Transverse colon (tissue), 4 donors: ENCODE measurements at regions not wholly inside any gene's neighbourhood (a gene's known extent, or its start where the extent isn't known, plus 50 kb on each side); places are given as distances from the start of the nearest gene placed in this dataset.

Experiments
- DNase-seq: peaks from one replicate; pipeline ENCODE4 v3.0.0-alpha.2; 2019
- H3K27ac ChIP-seq, 4 donors: fragments of 200-600 bp; sonication (generic); 2 replicates each; pipeline ENCODE4 v1.5.1; 2016 to 2018; ENCODE audit warnings: inconsistent platforms in 4 of 4
- H3K27me3 ChIP-seq: fragments of 200-600 bp; sonication (generic); 2 replicates; pipeline ENCODE4 v1.5.1; 2017; ENCODE audit warnings: inconsistent platforms
- H3K36me3 ChIP-seq, 4 donors: fragments of 200-600 bp; sonication (generic); 2 replicates each; pipeline ENCODE4 v1.5.1; 2017 to 2019; ENCODE audit warnings: inconsistent platforms in 4 of 4
- H3K4me1 ChIP-seq, 4 donors: fragments of 200-600 bp; sonication (generic); 2 replicates each; pipeline ENCODE4 v1.5.1; 2017 to 2020; ENCODE audit warnings: inconsistent platforms in 4 of 4
- H3K4me3 ChIP-seq, 4 donors: fragments of 200-600 bp; sonication (generic); 1 replicate in 1 of 4; 2 replicates in 3 of 4; pipeline versions ENCODE4 v1.5.1 to v1.6.1; 2017 to 2019; ENCODE audit warnings: inconsistent platforms in 4 of 4
- H3K9me3 ChIP-seq, 2 donors: fragments of 200-600 bp; sonication (generic); 2 replicates each; pipeline ENCODE4 v1.5.1; 2017 to 2019; ENCODE audit warnings: inconsistent platforms in 2 of 2
- EP300 ChIP-seq: sonication (generic); formaldehyde crosslinking; IDR thresholded peaks from one replicate; pipeline ENCODE4 v1.6.1; 2017; ENCODE audit warnings: antibody characterized with exemption, low read depth
- POLR2A ChIP-seq: fragments of 450-650 bp; IDR thresholded peaks from one replicate; pipeline ENCODE4 v1.6.1; 2016; ENCODE audit warnings: antibody characterized with exemption, mild to moderate bottlenecking, moderate library complexity
- POLR2AphosphoS5 ChIP-seq, 3 donors: sonication (generic); formaldehyde crosslinking; IDR thresholded peaks; one replicate each; pipeline ENCODE4 v1.6.1; 2016; ENCODE audit warnings: antibody characterized with exemption in 3 of 3
- WGBS, 2 donors: methylation state at CpG; one replicate each; pipeline ENCODE4 v1.1.5; 2018; ENCODE audit warnings: low coverage in 1 of 2; 5-methylcytosine and 5-hydroxymethylcytosine counted together
- in situ Hi-C, 4 donors: fragments of 200-750 bp; cut with MboI; loops; one replicate each; pipeline versions ENCODE4 v1.15.0 to v1.15.1; 2017; ENCODE audit warnings: low sequenced_read_pairs in 3 of 4, low pct_ligation_motif_present in 1 of 4, low pct_unique_long_range_greater_than_20kb in 1 of 4
- intact Hi-C: fragments of 100-400 bp; cut with DNase I; formaldehyde crosslinking; loops from one replicate; pipeline ENCODE4 v1.15.1; 2023; ENCODE audit warnings: low total_unique reads
- TF ChIP-seq, protein P1 (sequence below), 5 experiments: fragments of 200-600 bp in 3 of 5; fragments of 450-650 bp in 2 of 5; sonication (generic) in 3 of 5; IDR thresholded peaks; 1 replicate in 2 of 5; 2 replicates in 3 of 5; pipeline ENCODE4 v1.5.1; 2016 to 2017; ENCODE audit warnings: antibody characterized with exemption in 5 of 5, inconsistent platforms in 3 of 5, mild to moderate bottlenecking in 2 of 5, moderate library complexity in 1 of 5

DNA sequence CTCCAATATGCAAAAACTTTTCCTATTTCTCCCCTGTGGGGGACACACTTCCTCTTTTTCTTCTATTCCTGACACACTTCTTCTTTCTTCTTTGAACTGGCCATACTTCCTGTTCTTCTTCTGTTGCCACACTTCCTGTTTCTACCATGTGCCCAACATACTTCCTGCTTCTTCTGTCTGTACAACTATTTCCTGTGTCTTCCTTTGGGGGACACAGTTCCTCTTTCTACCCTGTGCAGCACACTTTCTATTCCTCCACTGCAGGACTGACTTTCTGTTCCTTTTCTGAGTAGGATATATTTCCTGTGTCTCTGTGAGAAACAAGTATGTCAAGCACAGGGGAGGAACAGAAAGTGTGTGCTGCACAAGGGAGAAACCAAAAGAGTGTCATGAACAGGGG, 794.7 kb downstream of the CDY2B start:
- H3K4me1 ChIP-seq = no peaks in the 10 kb centered on the region
- in situ Hi-C loops = no loop called here
- TF ChIP-seq EP300 (no peak), POLR2AphosphoS5 (IDR thresholded peaks at IDR 0.05) (no peak), POLR2A (no peak)
- TF ChIP-seq, protein P1, sequence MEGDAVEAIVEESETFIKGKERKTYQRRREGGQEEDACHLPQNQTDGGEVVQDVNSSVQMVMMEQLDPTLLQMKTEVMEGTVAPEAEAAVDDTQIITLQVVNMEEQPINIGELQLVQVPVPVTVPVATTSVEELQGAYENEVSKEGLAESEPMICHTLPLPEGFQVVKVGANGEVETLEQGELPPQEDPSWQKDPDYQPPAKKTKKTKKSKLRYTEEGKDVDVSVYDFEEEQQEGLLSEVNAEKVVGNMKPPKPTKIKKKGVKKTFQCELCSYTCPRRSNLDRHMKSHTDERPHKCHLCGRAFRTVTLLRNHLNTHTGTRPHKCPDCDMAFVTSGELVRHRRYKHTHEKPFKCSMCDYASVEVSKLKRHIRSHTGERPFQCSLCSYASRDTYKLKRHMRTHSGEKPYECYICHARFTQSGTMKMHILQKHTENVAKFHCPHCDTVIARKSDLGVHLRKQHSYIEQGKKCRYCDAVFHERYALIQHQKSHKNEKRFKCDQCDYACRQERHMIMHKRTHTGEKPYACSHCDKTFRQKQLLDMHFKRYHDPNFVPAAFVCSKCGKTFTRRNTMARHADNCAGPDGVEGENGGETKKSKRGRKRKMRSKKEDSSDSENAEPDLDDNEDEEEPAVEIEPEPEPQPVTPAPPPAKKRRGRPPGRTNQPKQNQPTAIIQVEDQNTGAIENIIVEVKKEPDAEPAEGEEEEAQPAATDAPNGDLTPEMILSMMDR (IDR thresholded peaks at IDR 0.05) = no peak
- no peaks in the 10 kb centered on the region for H3K27me3 ChIP-seq
- no peak overlapping the region for H3K4me3 ChIP-seq
- H3K27ac ChIP-seq = no peak overlapping the region
- no peaks in the 10 kb centered on the region for H3K36me3 ChIP-seq
- DNase-seq = no peak
- intact Hi-C loops = no loop called here
- H3K9me3 ChIP-seq = no peaks in the 10 kb centered on the region

DNA sequence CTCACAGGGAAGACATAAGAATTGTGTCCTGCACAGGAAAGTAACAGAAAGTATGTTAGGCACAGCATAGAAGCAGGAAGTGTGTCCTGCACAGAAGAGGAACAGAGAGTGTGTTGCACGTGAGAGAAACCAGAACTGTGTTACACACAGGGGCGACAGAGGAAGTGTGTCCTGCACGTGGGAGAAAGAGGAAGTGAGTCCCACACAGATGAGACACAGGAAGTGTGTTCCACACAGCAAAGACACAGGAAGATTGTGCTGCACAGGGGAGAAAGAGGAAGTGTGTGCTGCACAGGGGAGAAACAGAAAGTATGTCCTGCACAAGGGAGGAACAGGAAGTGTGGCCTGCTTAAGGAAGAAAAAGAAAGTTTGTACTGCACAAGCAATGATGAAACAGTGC, 800.1 kb downstream of the CDY2B start:
- intact Hi-C loops (no loop called here), in situ Hi-C loops (no loop called here)
- Histone ChIP-seq H3K9me3 (no peaks in the 10 kb centered on the region), H3K36me3 (no peaks in the 10 kb centered on the region), H3K4me1 (no peaks in the 10 kb centered on the region), H3K27me3 (no peaks in the 10 kb centered on the region), H3K27ac (no peak overlapping the region), H3K4me3 (no peak overlapping the region)
- TF ChIP-seq EP300 = no peak
- no peak for TF ChIP-seq POLR2AphosphoS5 (IDR thresholded peaks at IDR 0.05)
- TF ChIP-seq, protein P1 (IDR thresholded peaks at IDR 0.05) = no peak
- no CpG with 5 or more reads among the region's 3 CpGs for WGBS, 2 donors
- no peak for DNase-seq

DNA sequence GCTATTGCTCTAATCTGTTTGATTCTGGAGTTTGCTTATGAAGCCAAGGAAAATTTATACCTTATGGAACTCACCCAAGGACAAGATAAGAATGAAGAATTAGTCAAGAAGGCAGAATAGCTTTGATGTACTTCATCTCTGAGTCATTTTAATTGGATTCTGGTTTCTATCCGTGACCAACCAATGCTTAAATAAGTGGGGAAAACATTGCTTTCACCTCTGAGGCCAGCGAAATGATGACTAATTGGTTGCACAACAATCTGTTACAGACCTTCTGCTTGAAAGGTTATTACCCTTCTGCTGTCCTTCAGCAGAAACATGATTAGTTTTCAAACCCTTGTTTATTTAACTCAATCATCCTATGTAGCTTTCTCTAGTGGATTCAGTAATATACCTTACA, 812.7 kb downstream of the CDY2B start:
- no peaks in the 10 kb centered on the region for H3K36me3 ChIP-seq
- H3K9me3 ChIP-seq = no peaks in the 10 kb centered on the region
- in situ Hi-C loops = no loop called here
- H3K4me3 ChIP-seq = no peak overlapping the region
- no peak overlapping the region for H3K27ac ChIP-seq
- no peak for TF ChIP-seq POLR2A
- no peak for TF ChIP-seq POLR2AphosphoS5 (IDR thresholded peaks at IDR 0.05)
- TF ChIP-seq, protein P1 (IDR thresholded peaks at IDR 0.05) = no peak
- TF ChIP-seq EP300 = no peak
- no peaks in the 10 kb centered on the region for H3K27me3 ChIP-seq
- WGBS, 2 donors = no CpG with 5 or more reads among the region's 2 CpGs
- no peak for DNase-seq
- intact Hi-C loops = no loop called here
- H3K4me1 ChIP-seq = no peaks in the 10 kb centered on the region

DNA sequence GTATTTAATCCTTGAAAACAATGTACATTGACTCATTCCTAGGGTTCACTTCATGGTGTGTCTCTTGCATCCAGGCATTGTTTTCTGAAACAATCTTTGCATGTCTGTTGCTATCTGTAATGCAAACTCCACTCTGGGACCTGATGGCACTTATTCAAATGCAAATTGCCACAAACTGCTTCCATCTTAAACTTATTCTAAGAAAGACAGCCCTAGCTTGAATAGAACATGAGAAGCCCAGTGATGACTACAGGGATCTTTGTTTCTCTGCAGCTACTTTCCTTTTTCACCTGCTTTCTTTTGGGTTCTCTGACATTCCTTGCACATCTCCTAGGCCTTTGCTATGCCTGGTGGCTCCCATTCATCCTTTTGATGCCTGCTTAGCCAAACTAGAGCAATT, 827.0 kb downstream of the CDY2B start:
- H3K36me3 ChIP-seq = no peaks in the 10 kb centered on the region
- no peaks in the 10 kb centered on the region for H3K27me3 ChIP-seq
- intact Hi-C loops = no loop called here
- no peaks in the 10 kb centered on the region for H3K9me3 ChIP-seq
- DNase-seq = no peak
- H3K4me1 ChIP-seq = no peaks in the 10 kb centered on the region
- in situ Hi-C loops = no loop called here
- no peak overlapping the region for H3K4me3 ChIP-seq
- TF ChIP-seq POLR2AphosphoS5 (IDR thresholded peaks at IDR 0.05) (no peak), EP300 (no peak)
- H3K27ac ChIP-seq = no peak overlapping the region

DNA sequence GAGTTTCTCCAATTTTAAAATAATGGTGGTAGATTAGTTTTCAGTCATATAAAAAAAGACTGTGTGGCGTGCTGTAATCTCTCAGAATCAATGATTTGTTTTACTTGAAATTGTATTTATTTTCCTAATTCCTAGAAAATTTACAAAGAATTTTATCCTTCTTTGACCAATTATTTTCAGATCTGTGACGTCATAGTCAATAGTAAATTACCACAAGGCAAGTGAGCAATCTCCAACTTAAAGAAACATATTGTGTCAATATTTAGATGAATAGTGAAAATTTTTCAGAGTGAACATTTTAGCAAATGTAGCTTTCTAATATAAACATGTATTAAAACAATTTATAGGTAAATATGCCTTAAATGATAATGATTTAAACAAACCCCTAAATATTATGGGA, 829.6 kb downstream of the CDY2B start:
- no peak overlapping the region for H3K27ac ChIP-seq
- intact Hi-C loops = no loop called here
- TF ChIP-seq POLR2A (no peak), EP300 (no peak), POLR2AphosphoS5 (IDR thresholded peaks at IDR 0.05) (no peak)
- TF ChIP-seq, protein P1 (IDR thresholded peaks at IDR 0.05) = no peak

More for the DNA sequence above, 829.6 kb downstream of the CDY2B start:
- Histone ChIP-seq H3K27me3 (no peaks in the 10 kb centered on the region), H3K9me3 (no peaks in the 10 kb centered on the region), H3K4me1 (no peaks in the 10 kb centered on the region), H3K4me3 (no peak overlapping the region), H3K36me3 (no peaks in the 10 kb centered on the region)
- DNase-seq = no peak
- 72% methylated on average over 2 of the region's 2 CpGs; no CpG with 5 or more reads in 1 of the 2 donors for WGBS, 2 donors
- in situ Hi-C loops = no loop called here
